ENCODE measurements at regions not wholly inside any gene's neighbourhood (a gene's known extent, or its start where the extent isn't known, plus 50 kb on each side); places are given as distances from the start of the nearest gene placed in this dataset.

DNA sequence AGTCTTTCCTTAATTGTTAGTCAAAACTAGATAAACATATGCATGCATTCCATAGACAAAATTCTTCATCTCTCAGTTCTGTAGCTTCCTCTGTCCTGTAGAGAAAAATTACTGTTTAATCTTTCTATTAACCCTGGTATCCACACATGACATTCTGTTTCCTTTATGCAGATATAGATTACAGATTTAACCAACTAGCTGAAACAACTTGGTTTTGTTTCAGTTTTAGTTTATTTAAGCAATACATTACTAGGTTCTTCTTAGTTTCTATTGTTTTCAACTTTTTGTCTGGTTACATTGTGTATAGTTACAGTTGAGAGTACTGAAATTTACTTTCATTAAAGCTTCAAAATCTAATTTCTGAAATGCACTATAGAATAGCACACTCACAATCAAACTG, 933.9 kb upstream of the EPHA5 start:
- TF ChIP-seq, protein P1, sequence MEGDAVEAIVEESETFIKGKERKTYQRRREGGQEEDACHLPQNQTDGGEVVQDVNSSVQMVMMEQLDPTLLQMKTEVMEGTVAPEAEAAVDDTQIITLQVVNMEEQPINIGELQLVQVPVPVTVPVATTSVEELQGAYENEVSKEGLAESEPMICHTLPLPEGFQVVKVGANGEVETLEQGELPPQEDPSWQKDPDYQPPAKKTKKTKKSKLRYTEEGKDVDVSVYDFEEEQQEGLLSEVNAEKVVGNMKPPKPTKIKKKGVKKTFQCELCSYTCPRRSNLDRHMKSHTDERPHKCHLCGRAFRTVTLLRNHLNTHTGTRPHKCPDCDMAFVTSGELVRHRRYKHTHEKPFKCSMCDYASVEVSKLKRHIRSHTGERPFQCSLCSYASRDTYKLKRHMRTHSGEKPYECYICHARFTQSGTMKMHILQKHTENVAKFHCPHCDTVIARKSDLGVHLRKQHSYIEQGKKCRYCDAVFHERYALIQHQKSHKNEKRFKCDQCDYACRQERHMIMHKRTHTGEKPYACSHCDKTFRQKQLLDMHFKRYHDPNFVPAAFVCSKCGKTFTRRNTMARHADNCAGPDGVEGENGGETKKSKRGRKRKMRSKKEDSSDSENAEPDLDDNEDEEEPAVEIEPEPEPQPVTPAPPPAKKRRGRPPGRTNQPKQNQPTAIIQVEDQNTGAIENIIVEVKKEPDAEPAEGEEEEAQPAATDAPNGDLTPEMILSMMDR (IDR thresholded peaks at IDR 0.05), result no peak
- no peak for DNase-seq

GRCh38 chr4:66602622-66603021, 932.3 kb upstream of the EPHA5 start:
- Histone ChIP-seq H3K27ac (no peak overlapping the region), H3K27me3 (ENCODE audit: insufficient read depth in 3 of 3, low read length in 2 of 3) (no peaks in the 10 kb centered on the region), H3K9me3 (no peaks in the 10 kb centered on the region), H3K4me3 (no peak overlapping the region), H3K36me3 (ENCODE audit: insufficient read depth in 1 of 2, low read depth in 1 of 2) (no peaks in the 10 kb centered on the region), H3K4me1 (no peaks in the 10 kb centered on the region)
- intact Hi-C loops (cut with DNase I), result no loop called here
- TF ChIP-seq, protein P1 (IDR thresholded peaks at IDR 0.05), result no peak
- no peak for DNase-seq
- no peak for ATAC-seq

More for the DNA sequence above, 933.9 kb upstream of the EPHA5 start:
- H3K36me3 ChIP-seq (ENCODE audit: insufficient read depth in 1 of 2, low read depth in 1 of 2), result no peaks in the 10 kb centered on the region
- H3K27me3 ChIP-seq (ENCODE audit: insufficient read depth in 3 of 3, low read length in 2 of 3), result no peaks in the 10 kb centered on the region
- no peak overlapping the region for H3K4me3 ChIP-seq
- ATAC-seq, result no peak
- H3K27ac ChIP-seq, result no peak overlapping the region
- H3K9me3 ChIP-seq, result no peaks in the 10 kb centered on the region
- intact Hi-C loops (cut with DNase I), result no loop called here
- H3K4me1 ChIP-seq, result no peaks in the 10 kb centered on the region

- intact Hi-C loops (cut with DNase I), result no loop called here
- no peak for ATAC-seq
- Histone ChIP-seq H3K27me3 (ENCODE audit: insufficient read depth in 3 of 3, low read length in 2 of 3) (no peaks in the 10 kb centered on the region), H3K36me3 (ENCODE audit: insufficient read depth in 1 of 2, low read depth in 1 of 2) (no peaks in the 10 kb centered on the region), H3K9me3 (no peaks in the 10 kb centered on the region), H3K27ac (no peak overlapping the region), H3K4me1 (no peaks in the 10 kb centered on the region), H3K4me3 (no peak overlapping the region)
- no peak for DNase-seq
- TF ChIP-seq, protein P1 (IDR thresholded peaks at IDR 0.05), result no peak
Measured at GRCh38 chr4:66591968-66592367, 921.7 kb upstream of the EPHA5 start.

GRCh38 chr4:66590488-66591215, 920.4 kb upstream of the EPHA5 start:
- Histone ChIP-seq H3K9me3 (no peaks in the 10 kb centered on the region), H3K4me1 (no peaks in the 10 kb centered on the region), H3K27ac (no peak overlapping the region), H3K36me3 (ENCODE audit: insufficient read depth in 1 of 2, low read depth in 1 of 2) (no peaks in the 10 kb centered on the region), H3K4me3 (no peak overlapping the region), H3K27me3 (ENCODE audit: insufficient read depth in 3 of 3, low read length in 2 of 3) (no peaks in the 10 kb centered on the region)
- DNase-seq (no peak), ATAC-seq (no peak)
- TF ChIP-seq, protein P1 (IDR thresholded peaks at IDR 0.05), result no peak
- 69 to 78% (median 76%) methylated on average over 1 of the region's 1 CpG for WGBS, 3 donors
- intact Hi-C loops (cut with DNase I), result no loop called here

DNA sequence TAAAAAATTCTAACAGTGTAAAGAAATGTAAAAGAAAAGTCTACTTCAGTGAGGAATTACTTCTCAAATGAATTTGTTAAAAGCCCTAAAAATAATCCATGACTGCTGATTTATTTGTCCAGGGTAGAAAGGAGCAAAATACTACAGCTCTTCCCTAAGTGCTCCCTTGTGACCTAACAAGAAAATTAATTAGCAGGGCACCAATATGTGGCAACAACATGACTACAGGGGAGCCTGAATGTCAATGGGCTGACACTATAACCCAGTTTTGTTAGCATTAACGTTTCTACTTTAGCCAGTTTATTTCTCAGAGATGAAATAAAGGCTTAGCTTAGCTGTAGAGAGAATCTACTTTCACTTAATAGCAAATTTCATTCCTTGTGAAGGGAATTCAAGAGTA, 918.9 kb upstream of the EPHA5 start:
- no peak for DNase-seq
- H3K9me3 ChIP-seq, result no peaks in the 10 kb centered on the region

More for the DNA sequence above, 918.9 kb upstream of the EPHA5 start:
- WGBS, 3 donors, result 31 to 62% (median 34%) methylated on average over 1 of the region's 1 CpG
- TF ChIP-seq, protein P1 (IDR thresholded peaks at IDR 0.05), result no peak
- no peak for ATAC-seq
- H3K4me3 ChIP-seq, result no peak overlapping the region
- H3K4me1 ChIP-seq, result no peaks in the 10 kb centered on the region
- no peak overlapping the region for H3K27ac ChIP-seq
- intact Hi-C loops (cut with DNase I), result no loop called here
- H3K27me3 ChIP-seq (ENCODE audit: insufficient read depth in 3 of 3, low read length in 2 of 3), result no peaks in the 10 kb centered on the region
- H3K36me3 ChIP-seq (ENCODE audit: insufficient read depth in 1 of 2, low read depth in 1 of 2), result no peaks in the 10 kb centered on the region
